HFFc6 (cell line): ENCODE measurements at regions not wholly inside any gene's neighbourhood (a gene's known extent, or its start where the extent isn't known, plus 50 kb on each side); places are given as distances from the start of the nearest gene placed in this dataset.

Experiments
- DNase-seq: peaks from one replicate; pipeline ENCODE4 v3.0.0-alpha.2; 2018
- H3K27ac Mint-ChIP-seq: 2 replicates; pipeline ENCODE4 v1.8.0; 2020; ENCODE audit warnings: mild to moderate bottlenecking, mixed read lengths
- H3K27me3 Mint-ChIP-seq: 2 replicates; pipeline ENCODE4 v1.8.0; 2021; ENCODE audit warnings: mild to moderate bottlenecking, moderate library complexity, mixed read lengths; ENCODE audit not compliant: insufficient read depth
- H3K36me3 Mint-ChIP-seq: 2 replicates; pipeline ENCODE4 v1.8.0; 2021; ENCODE audit warnings: low read depth, mixed read lengths
- H3K4me1 Mint-ChIP-seq: 2 replicates; pipeline ENCODE4 v1.8.0; 2020; ENCODE audit warnings: low read depth, mixed read lengths
- H3K4me3 Mint-ChIP-seq: 2 replicates; pipeline ENCODE4 v1.8.0; 2020; ENCODE audit warnings: mild to moderate bottlenecking, moderate library complexity, mixed read lengths
- H3K9me3 Mint-ChIP-seq: 2 replicates; pipeline ENCODE4 v1.8.0; 2020; ENCODE audit warnings: mild to moderate bottlenecking, mixed read lengths
- TF ChIP-seq, protein P1 (sequence below): fragments of 200-600 bp; sonication (generic); IDR thresholded peaks from 2 replicates; pipeline ENCODE4 v1.5.0; 2021; ENCODE audit warnings: antibody characterized with exemption, mild to moderate bottlenecking

DNA sequence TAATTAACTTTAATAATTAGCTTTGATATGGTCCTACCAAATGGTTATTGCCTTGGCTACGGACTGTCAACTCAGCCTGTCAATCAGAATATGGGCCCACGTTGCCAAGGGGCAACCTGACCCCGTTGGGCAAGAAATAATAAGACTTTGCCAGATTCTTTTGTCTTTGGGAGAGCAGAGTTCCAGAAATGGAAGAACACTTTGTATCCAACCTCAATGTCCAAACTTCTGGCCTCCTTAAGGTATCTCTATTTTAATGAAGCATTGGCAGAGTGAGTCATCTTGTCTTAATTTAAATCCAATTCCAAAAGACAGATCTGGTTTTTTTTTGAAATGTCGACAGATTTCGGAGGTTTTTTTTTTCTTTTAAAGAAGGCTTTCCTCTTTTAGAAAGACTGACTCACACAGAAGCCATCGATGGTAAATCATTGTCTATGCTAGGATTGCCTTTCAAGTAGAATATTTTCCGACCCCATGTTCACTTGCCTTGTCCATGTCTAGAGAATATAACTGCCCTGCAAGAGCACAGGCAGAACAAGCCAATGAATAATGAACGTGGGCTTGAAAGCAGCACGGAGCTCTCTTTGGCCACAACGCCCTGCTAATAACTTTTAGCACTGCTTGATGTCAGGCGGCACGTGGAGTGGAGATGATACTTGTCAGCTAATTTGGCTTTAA lies 190.3 kb upstream of the GATB start:
- H3K4me1 Mint-ChIP-seq = peaks cover 76% of the 10 kb centered on the region
- peaks cover 21% of the 10 kb centered on the region for H3K9me3 Mint-ChIP-seq
- H3K4me3 Mint-ChIP-seq = no peak overlapping the region
- no peak for DNase-seq
- H3K27ac Mint-ChIP-seq = no peak overlapping the region
- TF ChIP-seq, protein P1, sequence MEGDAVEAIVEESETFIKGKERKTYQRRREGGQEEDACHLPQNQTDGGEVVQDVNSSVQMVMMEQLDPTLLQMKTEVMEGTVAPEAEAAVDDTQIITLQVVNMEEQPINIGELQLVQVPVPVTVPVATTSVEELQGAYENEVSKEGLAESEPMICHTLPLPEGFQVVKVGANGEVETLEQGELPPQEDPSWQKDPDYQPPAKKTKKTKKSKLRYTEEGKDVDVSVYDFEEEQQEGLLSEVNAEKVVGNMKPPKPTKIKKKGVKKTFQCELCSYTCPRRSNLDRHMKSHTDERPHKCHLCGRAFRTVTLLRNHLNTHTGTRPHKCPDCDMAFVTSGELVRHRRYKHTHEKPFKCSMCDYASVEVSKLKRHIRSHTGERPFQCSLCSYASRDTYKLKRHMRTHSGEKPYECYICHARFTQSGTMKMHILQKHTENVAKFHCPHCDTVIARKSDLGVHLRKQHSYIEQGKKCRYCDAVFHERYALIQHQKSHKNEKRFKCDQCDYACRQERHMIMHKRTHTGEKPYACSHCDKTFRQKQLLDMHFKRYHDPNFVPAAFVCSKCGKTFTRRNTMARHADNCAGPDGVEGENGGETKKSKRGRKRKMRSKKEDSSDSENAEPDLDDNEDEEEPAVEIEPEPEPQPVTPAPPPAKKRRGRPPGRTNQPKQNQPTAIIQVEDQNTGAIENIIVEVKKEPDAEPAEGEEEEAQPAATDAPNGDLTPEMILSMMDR = no peak
- peaks cover 18% of the 10 kb centered on the region for H3K36me3 Mint-ChIP-seq
- H3K27me3 Mint-ChIP-seq = no peaks in the 10 kb centered on the region

DNA sequence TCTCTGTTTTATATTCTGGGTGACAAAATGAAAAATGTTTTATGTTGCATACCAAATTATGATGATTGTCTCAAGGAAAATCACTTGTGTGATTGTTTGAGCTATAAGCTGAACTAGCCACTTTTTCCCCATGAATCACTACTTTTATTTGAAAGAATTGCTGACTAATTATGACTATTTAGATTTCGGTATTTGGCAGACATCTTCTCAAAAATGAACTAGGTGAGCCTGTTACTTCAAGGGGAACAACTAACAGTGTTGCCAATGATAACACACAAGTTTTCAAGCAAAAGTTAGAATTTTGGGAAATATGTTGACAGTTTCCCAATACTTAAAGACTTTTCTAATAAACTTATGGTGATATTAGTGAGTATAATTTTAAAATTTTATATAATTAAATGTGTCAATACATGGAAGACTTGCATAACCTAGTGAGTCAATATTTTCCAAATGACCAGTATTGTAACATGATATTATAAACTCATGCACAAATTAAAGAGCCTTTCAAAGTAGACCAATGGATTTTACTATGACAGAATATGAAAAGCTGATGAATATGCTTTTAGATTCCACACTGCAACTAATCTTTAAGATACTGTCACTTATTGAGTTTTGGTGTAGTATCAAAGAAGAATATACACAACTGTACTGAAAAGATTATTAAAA lies 187.7 kb upstream of the GATB start:
- TF ChIP-seq, protein P1 = no peak
- no peak overlapping the region; the same call in 1 of the 2 replicates for H3K4me3 Mint-ChIP-seq
- H3K36me3 Mint-ChIP-seq = peaks cover 29% of the 10 kb centered on the region
- DNase-seq = peak; percentile 77
- H3K4me1 Mint-ChIP-seq = peaks cover 53% of the 10 kb centered on the region
- no peaks in the 10 kb centered on the region for H3K27me3 Mint-ChIP-seq
- peaks cover 36% of the 10 kb centered on the region for H3K9me3 Mint-ChIP-seq
- peak overlapping the region; percentile 91 for H3K27ac Mint-ChIP-seq

DNA sequence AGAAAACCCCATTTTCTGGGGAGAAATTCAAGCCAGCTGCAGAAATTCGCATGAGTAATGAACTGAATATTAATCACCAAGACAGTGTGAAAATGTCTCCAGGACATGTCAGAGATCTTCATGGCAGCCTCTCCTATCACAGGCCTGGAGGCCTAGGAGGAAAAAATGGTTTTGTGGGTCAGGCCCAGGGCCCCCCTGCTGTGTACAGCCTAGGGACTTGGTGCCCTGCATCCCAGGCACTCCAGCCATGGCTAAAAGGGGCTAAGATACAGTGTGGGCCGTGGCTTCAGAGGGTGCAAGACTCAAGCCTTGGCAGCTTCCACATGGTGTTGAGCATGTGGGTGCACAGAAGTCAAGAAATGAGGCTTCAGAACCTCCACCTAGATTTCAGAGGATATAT lies 185.9 kb upstream of the GATB start:
- peaks cover 31% of the 10 kb centered on the region for H3K36me3 Mint-ChIP-seq
- no peak overlapping the region for H3K4me3 Mint-ChIP-seq
- peaks cover 46% of the 10 kb centered on the region for H3K4me1 Mint-ChIP-seq
- TF ChIP-seq, protein P1 = no peak
- H3K9me3 Mint-ChIP-seq = peaks cover 36% of the 10 kb centered on the region
- H3K27me3 Mint-ChIP-seq = no peaks in the 10 kb centered on the region
- DNase-seq = no peak
- H3K27ac Mint-ChIP-seq = no peak overlapping the region

DNA sequence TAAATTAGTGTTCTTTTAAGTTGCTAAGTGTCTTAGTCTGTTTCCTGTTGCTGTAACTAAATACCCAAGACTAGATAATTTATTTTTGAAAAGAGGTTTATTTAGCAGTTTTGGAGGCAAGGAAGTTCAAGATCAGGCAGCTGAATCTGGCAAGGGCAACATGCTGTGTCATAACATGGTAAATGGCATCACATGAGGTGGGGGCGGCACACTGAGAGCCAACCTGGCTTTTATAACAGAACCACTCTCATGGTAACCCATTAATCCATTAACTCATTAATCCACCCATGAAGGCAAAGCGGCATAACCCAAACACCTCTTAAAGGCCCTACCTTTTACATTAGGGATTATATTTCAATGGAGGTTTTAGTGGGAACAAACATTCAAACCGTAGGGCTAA lies 182.2 kb upstream of the GATB start:
- H3K9me3 Mint-ChIP-seq = peaks cover 33% of the 10 kb centered on the region
- no peak overlapping the region for H3K27ac Mint-ChIP-seq
- peaks cover 23% of the 10 kb centered on the region for H3K4me1 Mint-ChIP-seq
- H3K4me3 Mint-ChIP-seq = no peak overlapping the region
- no peak for DNase-seq
- TF ChIP-seq, protein P1 = no peak
- H3K36me3 Mint-ChIP-seq = peaks cover 36% of the 10 kb centered on the region
- H3K27me3 Mint-ChIP-seq = no peaks in the 10 kb centered on the region

DNA sequence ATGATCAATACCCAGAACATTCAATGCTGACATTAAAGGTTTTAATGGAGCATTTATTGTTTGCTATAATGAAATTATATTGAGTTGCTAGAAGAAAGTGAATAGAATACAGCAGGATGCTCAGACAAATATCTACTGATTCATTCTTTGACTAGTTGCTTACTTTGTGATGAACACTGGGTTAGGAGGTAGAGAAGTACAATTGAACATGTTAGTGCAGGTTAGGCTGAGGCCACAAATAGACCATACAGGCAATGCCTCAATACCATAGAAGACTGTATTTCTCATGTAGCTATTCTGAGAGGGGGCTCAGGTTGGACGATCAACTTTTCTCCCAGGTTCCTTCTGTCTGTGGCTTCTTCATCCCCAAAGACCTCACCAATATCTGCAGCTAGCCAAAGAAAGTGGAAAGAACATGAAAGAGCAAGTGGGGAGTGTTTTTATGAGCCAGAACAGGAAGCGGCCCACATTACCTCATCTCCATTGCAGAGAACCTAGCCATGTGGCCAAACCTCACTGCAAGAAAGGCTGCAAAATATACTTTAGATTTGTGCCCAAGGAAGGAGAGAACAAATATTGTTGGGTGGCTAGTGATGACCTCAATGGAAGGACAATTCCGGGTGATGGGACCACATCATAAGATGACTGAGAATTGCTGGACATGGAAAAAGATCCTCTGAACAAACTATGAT lies 180.3 kb upstream of the GATB start:
- H3K9me3 Mint-ChIP-seq = peaks cover 14% of the 10 kb centered on the region
- TF ChIP-seq, protein P1 = no peak
- no peak for DNase-seq
- H3K4me3 Mint-ChIP-seq = no peak overlapping the region
- H3K27me3 Mint-ChIP-seq = no peaks in the 10 kb centered on the region
- peaks cover 15% of the 10 kb centered on the region for H3K4me1 Mint-ChIP-seq
- H3K27ac Mint-ChIP-seq = no peak overlapping the region
- H3K36me3 Mint-ChIP-seq = peaks cover 20% of the 10 kb centered on the region
